ENCODE measurements at regions not wholly inside any gene's neighbourhood (a gene's known extent, or its start where the extent isn't known, plus 50 kb on each side); places are given as distances from the start of the nearest gene placed in this dataset.

DNA sequence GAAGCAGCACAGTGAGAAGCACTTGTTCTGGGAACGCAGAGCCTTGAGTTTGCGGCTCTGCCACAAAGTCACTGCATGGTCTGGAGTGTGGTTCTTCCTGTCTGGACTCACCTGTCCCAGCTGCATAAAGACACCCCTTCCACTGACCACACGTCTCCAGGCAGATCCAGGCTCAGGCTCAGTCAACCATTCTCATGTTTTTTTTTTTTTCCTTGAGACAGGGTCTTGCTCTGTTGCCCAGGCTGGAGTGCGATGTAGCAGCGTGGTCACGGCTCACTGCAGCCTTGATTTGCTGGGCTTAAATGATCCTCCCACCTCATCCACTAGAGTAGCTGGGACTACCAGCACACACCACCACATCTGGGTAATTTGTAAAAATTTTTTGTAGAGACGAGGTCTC, 102.9 kb upstream of the KLF4 start:
- Histone ChIP-seq H3K9me1 (replicated peaks; ENCODE audit: control insufficient read depth, extremely low read depth, insufficient read depth, low read length) (no peaks in the 10 kb centered on the region), H3K27me3 (ENCODE audit: control insufficient read depth in 2 of 2, insufficient read depth in 2 of 2, low read length in 2 of 2) (peaks cover 0 to 2% of the 10 kb centered on the region in 2 experiments), H4K20me1 (replicated peaks; ENCODE audit: control insufficient read depth, extremely low read depth, insufficient read depth, low read length) (no peaks in the 10 kb centered on the region), H3K4me2 (ENCODE audit: insufficient read depth, low read length) (no peak overlapping the region), H3K79me2 (ENCODE audit: control insufficient read depth, insufficient read depth, low read length) (no peaks in the 10 kb centered on the region), H3K36me3 (ENCODE audit: control insufficient read depth in 2 of 2, extremely low read depth in 1 of 2, insufficient read depth in 2 of 2, low read length in 2 of 2) (no peaks in the 10 kb centered on the region), H3K4me1 (ENCODE audit: control insufficient read depth, extremely low read depth, insufficient read depth, low read length) (peaks cover 7% of the 10 kb centered on the region), H3K27ac (ENCODE audit: insufficient read depth, low read depth, low read length) (no peak overlapping the region), H3K4me3 (replicated peaks in 1 of 3; ENCODE audit: insufficient read depth in 1 of 3, low read depth in 1 of 3, low read length in 3 of 3) (no peak overlapping the region), H3K9ac (replicated peaks; ENCODE audit: extremely low read depth, insufficient read depth, low read length) (no peak overlapping the region), H3K9me3 (replicated peaks; ENCODE audit: control insufficient read depth, insufficient read depth, low read length) (no peaks in the 10 kb centered on the region), H2AFZ (ENCODE audit: low read depth, low read length) (no peak overlapping the region)
- TF ChIP-seq EZH2 (IDR thresholded peaks at IDR 0.05; ENCODE audit: borderline replicate concordance, low read depth, low read length, severe bottlenecking) (no peak), FOS (IDR thresholded peaks at IDR 0.05; ENCODE audit: borderline replicate concordance, insufficient read depth, low read length) (no peak), JUN (IDR thresholded peaks at IDR 0.05; ENCODE audit: borderline replicate concordance, insufficient read depth, insufficient read length, low read depth) (no peak), MYC (IDR thresholded peaks at IDR 0.05; ENCODE audit: low read depth, low read length) (no peak), POLR2AphosphoS5 (IDR thresholded peaks at IDR 0.05; ENCODE audit: insufficient read depth, low read depth, low read length) (no peak), POLR2A (IDR thresholded peaks at IDR 0.05; ENCODE audit: low read depth, low read length) (no peak), GATA2 (IDR thresholded peaks at IDR 0.05; ENCODE audit: insufficient read depth, insufficient read length, low read depth, low read length) (no peak)
- TF ChIP-seq, protein P1, sequence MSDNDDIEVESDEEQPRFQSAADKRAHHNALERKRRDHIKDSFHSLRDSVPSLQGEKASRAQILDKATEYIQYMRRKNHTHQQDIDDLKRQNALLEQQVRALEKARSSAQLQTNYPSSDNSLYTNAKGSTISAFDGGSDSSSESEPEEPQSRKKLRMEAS (IDR thresholded peaks at IDR 0.05; ENCODE audit: insufficient read depth, insufficient read length): no peak
- TF ChIP-seq, protein P2, sequence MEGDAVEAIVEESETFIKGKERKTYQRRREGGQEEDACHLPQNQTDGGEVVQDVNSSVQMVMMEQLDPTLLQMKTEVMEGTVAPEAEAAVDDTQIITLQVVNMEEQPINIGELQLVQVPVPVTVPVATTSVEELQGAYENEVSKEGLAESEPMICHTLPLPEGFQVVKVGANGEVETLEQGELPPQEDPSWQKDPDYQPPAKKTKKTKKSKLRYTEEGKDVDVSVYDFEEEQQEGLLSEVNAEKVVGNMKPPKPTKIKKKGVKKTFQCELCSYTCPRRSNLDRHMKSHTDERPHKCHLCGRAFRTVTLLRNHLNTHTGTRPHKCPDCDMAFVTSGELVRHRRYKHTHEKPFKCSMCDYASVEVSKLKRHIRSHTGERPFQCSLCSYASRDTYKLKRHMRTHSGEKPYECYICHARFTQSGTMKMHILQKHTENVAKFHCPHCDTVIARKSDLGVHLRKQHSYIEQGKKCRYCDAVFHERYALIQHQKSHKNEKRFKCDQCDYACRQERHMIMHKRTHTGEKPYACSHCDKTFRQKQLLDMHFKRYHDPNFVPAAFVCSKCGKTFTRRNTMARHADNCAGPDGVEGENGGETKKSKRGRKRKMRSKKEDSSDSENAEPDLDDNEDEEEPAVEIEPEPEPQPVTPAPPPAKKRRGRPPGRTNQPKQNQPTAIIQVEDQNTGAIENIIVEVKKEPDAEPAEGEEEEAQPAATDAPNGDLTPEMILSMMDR (IDR thresholded peaks at IDR 0.05; ENCODE audit: extremely low read depth in 1 of 2, insufficient read depth in 1 of 2, low read depth in 1 of 2, low read length in 2 of 2): no peak
- DNase-seq (ENCODE audit: low read depth, low spot score) (no peak), FAIRE-seq (no peak)
- BruUV-seq (replicated peaks): no TSS peak
- ChIA-PET POLR2A (interaction anchor here (0.7 kb wide), 1 partner anchor 258 kb away, joined by 4 read pairs; no protein-coding TSS in a partner anchor), CTCF (no interaction called here)
- dilution Hi-C loops (cut with MboI; ENCODE audit: extremely low pct_ligation_motif_present, low sequenced_read_pairs) (no loop called here), intact Hi-C loops (cut with micrococcal nuclease) (no loop called here)

All from endothelial cell of umbilical vein (primary cell).